ENCODE measurements at regions not wholly inside any gene's neighbourhood (a gene's known extent, or its start where the extent isn't known, plus 50 kb on each side); places are given as distances from the start of the nearest gene placed in this dataset.

- no peak for DNase-seq
Measured at GRCh38 chr9:99730062-99730461, 91.6 kb upstream of the NR4A3 start.

DNA sequence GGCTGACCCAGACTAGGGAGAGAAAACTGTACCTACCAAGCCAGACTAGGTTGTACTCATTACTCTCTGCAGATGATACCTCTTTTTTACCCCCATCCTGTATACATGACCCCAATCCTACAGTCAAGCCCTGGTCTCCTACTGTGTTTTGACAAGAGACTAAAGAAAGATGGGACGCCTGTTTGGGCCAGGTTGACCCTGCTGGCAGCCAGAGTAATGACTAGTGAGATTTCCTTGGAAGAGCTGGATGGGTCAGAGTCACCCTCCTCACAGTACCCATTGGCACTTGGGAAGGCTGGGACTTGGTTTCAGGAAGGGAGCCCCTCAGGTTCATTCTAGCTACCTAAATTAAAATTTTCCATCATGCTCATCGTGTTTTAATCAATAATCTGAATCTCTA lies 89.7 kb upstream of the NR4A3 start:
- DNase-seq = no peak

- no peak for DNase-seq
Measured at GRCh38 chr9:99732715-99733114, 89.0 kb upstream of the NR4A3 start.

- DNase-seq = no peak
Measured at GRCh38 chr9:99735041-99735440, 86.6 kb upstream of the NR4A3 start.

DNA sequence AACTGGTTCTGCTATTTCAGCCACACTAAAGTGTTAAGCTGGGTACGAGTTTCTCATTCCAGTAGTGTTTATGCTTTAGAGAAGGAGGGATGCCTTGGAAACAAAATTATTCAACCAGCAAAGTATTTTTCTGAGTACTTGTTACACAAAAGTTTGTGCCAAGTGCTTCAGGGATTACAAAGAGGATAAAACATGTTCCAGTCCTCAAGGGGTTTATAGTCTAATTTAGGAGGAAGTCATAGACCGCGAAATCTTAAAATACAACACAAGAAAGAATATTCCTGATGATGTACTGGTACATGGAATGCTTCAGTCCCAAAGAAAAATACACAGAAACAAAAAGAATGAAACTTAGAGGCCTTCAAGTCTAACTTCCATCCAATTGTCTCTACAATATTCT lies 85.4 kb upstream of the NR4A3 start:
- no peak for DNase-seq

DNA sequence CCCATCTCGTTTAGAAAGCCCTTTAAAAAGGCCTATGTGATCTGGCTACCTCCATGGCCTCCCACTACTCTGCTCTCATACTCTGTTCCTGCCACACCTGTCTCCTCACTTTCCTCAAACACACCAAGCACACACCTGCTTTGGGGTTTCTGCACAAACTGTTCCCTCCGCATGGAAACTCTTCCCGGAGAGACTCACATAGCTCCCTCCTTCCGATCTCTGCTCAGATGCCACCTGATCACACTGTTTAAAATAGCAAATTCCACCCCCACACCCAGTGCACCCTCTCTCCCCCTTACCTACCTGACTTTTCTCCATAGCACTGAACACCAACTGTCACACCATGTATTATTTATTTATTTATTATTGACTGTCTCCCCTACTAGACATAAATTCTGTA lies 84.0 kb upstream of the NR4A3 start:
- no peak for DNase-seq

- no peak for DNase-seq
Measured at GRCh38 chr9:99743006-99743405, 78.7 kb upstream of the NR4A3 start.

DNA sequence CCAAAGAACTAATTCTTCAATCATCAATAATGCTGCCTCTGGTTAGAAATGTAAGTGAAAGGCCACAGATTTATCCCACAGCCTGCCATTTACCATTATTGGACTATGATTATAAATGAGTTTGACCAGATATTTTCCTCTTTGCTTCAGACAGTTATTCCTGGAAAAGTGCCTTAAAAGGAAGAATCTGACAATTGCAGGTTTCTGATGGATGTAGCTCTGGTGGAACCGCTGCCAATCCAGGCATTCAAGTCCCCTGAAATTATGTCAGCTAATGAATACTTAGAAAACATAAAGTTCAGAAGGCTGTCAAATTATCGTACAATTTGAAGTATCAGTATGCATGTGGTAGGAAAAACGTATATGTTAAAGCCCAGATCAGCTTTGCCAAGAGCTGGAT lies 78.2 kb upstream of the NR4A3 start:
- no peak for DNase-seq

- no peak for DNase-seq
Measured at GRCh38 chr9:99744132-99744531, 77.6 kb upstream of the NR4A3 start.

DNA sequence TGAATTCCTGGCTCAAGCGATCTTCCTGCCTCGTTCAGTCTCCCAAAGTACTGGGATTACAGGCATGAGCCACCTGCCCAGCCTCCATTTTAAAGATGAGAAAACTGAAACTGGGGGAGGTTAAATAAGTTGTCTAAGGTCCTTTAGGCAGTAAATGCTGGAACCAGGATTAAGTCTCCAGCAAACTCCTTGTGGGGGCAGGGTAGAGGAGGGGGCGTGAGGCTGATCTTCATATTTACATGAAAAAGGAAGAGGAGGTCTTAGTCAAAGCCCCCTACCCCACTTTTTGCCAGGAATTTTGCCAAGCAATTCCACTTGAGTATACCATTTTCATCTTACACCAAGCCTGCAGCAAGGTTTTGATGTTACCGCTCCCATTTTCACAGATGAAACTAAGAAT lies 76.6 kb upstream of the NR4A3 start:
- DNase-seq = no peak

GRCh38 chr9:99746406-99746805 lies 75.3 kb upstream of the NR4A3 start:
- DNase-seq = no peak

DNA sequence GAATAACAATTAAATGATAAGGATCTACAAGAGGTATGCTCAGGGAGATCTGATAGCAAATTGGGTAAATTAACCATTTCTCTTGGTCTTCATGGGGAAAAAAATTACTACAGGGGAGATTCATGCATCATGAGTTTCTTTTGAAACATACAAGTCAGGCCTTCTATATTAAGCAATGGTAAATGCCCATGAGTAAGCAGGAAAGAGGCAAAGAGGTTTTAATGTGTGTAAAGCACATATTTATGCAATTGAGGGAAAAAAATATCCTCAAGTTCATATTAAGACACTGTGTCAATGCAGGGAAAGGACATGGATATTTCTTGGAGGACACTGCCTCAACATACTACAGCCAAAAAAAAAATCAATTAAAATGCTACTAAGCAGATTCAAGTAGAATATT lies 73.4 kb upstream of the NR4A3 start:
- DNase-seq = no peak

DNA sequence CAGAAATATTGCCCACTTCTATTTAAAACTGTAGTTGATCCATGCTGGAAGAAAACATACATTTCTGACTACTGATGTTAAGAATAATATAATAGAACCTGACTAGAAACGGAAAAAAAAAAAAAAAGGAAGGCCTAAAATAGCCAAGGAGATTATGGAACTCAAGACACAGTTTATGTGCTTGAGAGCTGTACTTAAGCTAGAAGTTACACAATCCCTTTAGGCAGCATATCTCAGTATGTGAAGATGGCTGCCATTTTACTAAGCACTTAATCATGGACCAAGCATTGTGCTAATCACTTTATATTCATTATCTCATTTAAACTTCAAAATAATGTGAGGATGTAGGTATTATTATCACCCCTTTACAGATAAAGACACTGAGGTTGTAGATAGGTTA lies 73.0 kb upstream of the NR4A3 start:
- no peak for DNase-seq

DNA sequence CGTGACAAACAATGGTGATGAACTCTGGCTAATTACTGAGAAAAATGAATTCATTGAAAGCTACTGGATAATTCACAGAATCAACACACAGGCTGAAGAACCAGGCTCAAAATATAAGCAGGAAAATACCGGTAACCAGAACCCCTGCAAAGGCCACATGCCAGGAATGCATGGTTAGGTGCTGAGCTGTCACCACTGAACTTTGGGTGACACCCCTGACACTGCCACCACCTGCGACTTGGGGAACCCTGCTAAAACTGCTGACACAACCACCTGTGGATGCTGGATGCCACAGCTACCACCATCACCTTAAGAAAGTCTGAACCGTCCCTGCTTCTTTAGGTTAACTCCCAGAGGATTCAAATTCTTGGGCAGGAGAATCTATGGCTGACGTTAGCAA lies 72.0 kb upstream of the NR4A3 start:
- DNase-seq = no peak

GRCh38 chr9:99750526-99750925 lies 71.2 kb upstream of the NR4A3 start:
- no peak for DNase-seq

DNA sequence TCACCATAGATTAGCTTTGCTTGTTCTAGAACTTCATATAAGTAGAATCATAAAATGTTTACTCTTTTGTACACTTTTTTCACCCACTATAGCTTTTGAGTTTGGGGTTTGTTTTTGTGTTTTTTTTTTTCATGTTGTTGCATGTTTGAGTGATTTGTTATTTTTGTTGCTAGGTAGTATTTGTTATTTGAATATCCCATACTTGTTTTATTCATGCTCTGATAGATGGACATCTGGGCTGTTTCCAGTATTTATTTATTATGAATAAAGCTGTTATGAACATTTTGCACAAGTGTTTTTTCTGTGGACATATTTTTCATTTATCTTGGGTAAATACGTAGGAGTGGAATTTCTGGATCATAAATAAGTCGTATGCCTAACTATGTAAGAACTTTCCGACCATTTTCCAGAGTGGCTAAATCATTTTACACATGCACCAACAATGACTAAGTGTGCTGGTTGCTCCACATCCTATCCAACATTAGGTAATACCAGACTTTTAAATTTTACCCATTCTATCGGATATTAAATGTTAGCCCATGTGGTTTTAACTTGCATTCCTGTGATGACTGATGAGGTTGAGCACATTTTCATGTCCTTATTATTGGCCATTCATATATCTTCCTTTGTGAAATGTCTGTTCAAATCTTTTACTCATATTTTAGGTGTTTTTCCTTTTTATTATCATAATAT lies 69.1 kb upstream of the NR4A3 start:
- no peak for DNase-seq

GRCh38 chr9:99753436-99753835 lies 68.2 kb upstream of the NR4A3 start:
- no peak for DNase-seq

DNA sequence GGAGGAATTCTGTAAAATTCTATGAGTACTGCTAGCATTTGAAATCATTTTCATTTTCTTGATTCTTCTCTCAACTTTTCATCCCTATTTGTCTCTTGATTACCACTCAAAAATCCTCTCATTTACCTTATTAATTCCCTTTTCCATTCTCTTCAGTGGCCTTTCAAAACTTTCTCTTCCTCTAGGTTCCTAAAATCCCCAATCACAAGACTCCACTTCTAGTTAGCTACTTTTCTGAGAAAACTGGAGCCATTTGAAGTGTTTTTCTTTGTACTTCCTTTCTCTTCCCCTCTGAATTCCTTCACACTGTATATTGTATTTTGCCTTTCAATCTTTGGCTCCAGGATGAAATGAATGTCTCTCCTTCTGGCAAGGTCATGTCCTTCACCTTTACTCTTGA lies 61.3 kb upstream of the NR4A3 start:
- no peak for DNase-seq

GRCh38 chr9:99762470-99762869 lies 59.2 kb upstream of the NR4A3 start:
- no peak for DNase-seq
